Inferior parietal cortex (tissue), 1 donor: ENCODE measurements at regions not wholly inside any gene's neighbourhood (a gene's known extent, or its start where the extent isn't known, plus 50 kb on each side); places are given as distances from the start of the nearest gene placed in this dataset.
A peak's percentile ranks its signal among the peaks of the same experiment; 100 is the strongest.

Source experiments
- DNase-seq: peaks from one replicate; pipeline ENCODE4 v3.0.0-alpha.2; 2016; ENCODE audit errors: extremely low spot score

GRCh38 chr4:180962268-180962667 lies 1280.9 kb upstream of the TENM3 start:
- no peak for DNase-seq

- no peak for DNase-seq
Observed at GRCh38 chr4:180966312-180966711, 1276.9 kb upstream of the TENM3 start.

DNA sequence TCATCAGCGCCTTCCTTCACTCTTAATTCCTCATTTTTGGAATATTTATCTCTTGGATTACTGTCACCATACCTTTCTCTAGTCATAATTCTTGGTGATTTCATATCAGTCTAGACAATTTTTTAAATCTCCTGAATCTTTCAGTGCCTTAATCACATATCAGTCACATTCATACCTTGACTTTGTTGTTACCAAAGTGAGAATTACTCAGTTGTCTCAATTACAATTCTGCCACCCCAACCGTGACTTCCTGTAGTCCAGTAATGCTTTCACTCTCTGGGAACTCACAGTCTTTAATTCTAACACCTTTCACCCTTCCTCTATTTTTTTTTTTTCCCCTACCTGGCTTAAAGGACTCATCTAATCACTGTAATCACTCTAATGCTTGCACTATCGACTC lies 1275.3 kb upstream of the TENM3 start:
- DNase-seq = no peak

DNA sequence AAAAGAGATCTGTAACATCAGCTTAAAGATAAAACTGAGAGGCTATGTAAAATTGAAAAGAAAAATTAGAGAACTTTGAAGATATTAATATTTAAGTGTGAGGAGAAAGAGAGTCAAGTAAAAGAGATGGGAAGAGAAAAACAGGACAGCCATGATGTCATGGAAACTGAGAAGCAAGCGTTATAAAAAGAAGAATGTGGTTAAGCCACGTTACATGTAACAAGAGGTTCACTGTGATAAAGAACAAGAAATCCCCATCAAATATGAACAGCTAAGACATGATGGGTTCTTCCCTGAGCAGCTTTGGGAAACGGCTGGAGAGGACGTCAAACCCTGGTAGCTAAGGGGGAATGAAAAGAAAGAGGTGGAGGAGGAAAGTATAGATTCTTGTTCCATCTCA lies 1269.3 kb upstream of the TENM3 start:
- no peak for DNase-seq

- DNase-seq = no peak
Observed at GRCh38 chr4:180990931-180991330, 1252.3 kb upstream of the TENM3 start.

GRCh38 chr4:180993244-180993836 lies 1249.9 kb upstream of the TENM3 start:
- no peak for DNase-seq

DNA sequence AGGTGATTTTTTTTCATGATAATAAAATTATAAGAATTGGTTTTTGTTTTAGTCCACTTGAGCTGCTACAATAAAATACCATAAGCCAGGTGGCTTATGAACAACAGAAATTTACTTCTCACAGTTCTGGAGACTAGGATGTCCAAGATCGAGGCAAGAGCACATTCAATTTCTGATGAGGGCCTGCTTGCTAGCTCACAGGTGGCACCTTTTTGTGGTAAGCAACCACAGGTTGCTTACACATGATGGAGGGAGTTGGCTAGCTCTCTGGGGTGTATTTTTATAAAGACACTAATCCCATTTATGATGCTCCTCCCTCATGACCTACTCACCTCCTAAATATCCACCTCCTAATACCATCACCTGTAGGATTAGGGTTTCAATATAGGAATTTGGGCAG lies 1248.5 kb upstream of the TENM3 start:
- DNase-seq = no peak

GRCh38 chr4:180999217-180999616 lies 1244.0 kb upstream of the TENM3 start:
- no peak for DNase-seq

DNA sequence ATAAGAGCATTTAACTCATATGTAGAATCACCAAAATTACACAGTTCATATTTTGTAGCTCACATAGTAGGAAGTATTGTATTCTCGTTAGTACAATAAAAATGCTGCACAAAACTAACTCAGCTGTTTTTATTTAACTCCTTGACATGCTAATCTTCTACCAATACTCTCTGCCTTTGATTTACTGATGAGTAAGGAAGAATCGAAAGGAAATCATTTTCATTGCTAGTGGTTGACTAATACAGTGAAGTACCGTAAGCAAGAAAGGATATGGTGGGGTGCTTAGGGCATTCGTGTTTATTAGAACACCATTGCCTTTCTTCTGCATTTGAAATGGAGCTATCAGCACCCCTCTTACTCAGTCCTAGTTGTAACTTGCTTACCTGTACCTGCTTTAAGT lies 1239.1 kb upstream of the TENM3 start:
- DNase-seq = no peak

GRCh38 chr4:181006499-181007260 lies 1236.5 kb upstream of the TENM3 start:
- DNase-seq = no peak

- DNase-seq = no peak
Observed at GRCh38 chr4:181007751-181008150, 1235.5 kb upstream of the TENM3 start.

DNA sequence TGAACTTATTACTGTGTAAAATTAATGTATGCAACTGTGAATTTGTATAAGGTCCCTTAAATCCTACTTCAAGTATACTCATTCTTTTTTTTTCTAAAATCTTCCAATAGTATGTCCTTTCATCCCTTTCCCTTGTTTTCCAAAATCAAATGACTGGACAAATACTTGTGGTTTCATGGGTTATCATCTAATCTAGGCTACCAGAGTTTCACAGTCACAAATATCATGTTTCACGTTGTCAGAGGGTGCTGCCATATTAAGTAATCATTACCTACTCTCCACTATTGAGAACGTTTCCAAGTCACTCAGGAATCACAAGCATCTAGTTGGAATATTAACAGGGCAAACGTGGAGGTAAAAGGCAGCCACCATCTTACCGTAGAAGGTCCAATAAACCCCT lies 1235.0 kb upstream of the TENM3 start:
- DNase-seq = no peak

DNA sequence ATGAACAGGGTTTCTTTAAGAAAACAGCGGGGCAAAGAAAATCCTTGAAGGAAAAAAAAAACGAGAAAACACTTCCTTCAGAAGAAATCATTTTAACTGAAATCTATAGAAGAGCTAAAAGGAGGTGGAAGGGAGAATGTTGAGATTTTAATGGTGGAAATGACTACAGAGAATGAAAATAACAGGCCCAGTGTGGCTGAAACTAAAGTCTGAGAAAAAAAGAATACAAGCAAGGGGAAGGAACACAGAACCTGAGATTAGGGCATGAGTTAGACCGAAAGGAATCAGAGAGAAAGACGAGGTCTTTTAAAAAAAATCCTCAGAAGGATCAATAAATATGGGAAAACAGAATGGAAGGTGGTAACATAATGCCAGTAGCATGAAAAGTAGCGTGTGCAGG lies 1230.0 kb upstream of the TENM3 start:
- no peak for DNase-seq

DNA sequence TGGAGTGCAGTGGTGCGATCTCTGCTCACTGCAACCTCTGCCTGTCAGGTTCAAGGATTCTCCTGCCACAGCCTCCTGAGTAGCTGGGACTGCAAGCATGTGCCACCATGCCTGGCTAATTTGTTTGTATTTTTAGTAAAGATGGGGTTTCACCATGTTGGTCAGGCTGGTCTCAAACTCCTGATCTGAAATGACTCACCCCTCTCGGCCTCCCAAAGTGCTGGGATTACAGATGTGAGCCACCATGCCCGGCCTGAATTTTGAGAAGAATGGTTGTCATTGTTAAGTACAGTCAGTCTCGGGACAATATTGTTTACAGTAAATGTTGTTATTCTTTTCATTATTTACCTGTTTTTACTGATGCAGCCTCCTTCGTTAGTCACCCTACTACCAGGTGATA lies 1226.2 kb upstream of the TENM3 start:
- DNase-seq = no peak

DNA sequence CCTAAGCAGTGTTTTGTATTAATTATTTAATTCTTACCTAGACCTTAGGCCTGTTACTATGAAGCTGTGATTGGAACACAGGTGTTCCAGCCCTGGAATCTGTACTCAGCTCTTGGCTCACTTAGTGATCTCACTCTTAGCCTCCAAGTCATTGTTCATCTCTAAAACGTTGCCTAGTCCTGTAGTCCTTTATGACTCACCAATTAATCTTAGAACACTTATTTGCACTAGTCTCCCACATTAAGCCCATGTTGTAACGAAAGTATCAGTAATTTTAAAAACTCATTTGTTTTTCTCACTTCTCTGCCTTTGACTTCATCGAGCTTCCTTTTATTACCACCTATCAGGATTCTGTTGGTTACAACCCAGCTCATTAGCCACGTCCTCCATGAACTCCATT lies 1224.7 kb upstream of the TENM3 start:
- DNase-seq = no peak

- no peak for DNase-seq
Observed at GRCh38 chr4:181018913-181019312, 1224.3 kb upstream of the TENM3 start.

DNA sequence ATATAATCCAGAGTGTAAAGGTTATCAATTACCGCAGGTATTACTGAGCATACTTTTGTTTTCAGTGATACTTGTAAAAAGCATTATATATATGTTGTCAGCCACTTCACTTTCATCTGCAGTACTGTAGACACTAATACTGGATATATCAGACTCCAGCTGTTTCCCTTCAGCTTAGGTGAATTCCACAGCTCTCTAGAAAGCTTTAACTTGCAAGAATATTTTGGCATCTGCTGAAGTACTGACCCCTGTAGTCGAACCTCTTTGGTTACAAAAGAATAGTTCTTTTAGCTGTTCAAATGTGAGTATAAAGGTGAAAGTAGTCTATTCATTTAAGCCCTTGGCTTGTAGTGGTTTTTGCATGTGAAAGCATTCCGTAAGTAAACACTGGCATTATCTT lies 1222.7 kb upstream of the TENM3 start:
- no peak for DNase-seq

DNA sequence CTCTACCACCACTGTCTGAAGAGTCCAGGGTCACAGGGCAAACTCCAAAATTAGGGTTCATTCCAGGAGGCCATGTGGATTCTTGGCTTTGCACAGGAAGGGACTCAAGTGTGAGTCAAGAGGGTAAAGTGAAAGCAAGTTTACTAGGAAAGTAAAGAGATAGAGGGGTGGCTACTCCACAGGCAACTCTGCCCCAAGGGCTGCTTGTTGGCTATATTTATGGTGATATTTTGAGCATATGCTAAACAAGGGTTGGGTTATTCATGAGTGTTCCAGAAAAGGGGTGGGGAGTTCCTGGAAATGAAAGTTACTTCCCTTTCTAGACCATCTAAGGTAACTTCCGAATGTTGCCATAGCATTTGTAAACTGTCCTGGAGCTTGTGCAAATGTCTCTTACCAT lies 1222.0 kb upstream of the TENM3 start:
- DNase-seq = no peak

- DNase-seq = peak; percentile 52
Observed at GRCh38 chr4:181030135-181030921, 1212.9 kb upstream of the TENM3 start.

DNA sequence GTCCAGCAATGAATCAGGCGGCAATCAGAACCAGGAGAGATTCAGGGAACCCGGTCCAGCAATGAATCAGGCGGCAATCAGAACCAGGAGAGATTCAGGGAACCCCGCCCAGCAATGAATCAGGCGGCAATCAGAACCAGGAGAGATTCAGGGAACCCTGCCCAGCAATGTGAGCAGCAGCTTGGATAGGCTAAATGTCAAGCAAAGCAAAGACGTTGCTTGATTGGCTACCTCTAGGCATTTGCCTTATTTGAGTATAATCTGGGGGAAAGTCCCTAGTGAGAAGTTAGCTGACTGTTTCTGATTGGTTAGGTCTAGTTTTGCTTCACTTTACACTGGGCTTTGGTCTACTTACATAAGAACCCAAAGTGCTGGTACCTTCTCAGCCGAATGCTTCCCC lies 1212.2 kb upstream of the TENM3 start:
- DNase-seq = peak; percentile 9

DNA sequence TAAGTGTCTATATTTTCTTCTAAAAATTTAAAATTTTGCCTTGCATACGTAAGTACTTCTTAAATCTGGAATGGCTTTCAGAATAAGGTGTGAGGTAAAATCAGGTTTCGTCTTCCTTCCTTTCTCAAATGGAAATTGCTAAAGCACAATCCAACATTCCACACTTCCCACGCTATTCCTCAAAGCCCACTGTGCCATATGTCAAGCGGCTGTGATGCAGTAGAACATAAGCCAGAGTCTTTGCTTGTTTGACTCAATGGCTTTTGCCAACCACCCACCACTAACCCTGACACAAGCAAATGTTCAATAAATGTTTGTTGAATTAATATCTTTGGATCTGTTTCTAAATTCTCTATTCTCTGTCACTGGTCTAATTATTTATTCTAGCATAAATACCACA lies 1199.7 kb upstream of the TENM3 start:
- peak; percentile 23 for DNase-seq

- DNase-seq = no peak
Observed at GRCh38 chr4:181046809-181047208, 1196.4 kb upstream of the TENM3 start.

DNA sequence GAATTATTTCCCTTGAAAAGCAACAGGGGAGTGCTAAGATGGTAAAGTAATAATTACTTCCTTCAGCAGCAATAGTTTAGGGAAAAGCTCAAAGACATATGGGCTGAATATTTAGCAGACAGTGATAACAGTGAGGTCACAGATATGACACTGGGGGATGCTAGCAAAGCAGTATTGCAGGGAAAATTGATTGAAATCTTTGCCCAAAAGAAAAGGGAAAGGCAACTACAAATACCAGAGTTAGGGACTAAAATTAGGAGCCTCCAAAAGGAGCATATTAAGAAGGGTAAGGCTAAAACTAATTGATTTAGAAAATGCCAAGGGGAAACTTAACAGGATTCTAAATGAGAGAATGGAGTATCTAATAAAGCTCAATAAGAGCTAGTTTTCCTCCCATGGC lies 1191.3 kb upstream of the TENM3 start:
- no peak for DNase-seq
